H9 (cell line): ENCODE measurements at regions not wholly inside any gene's neighbourhood (a gene's known extent, or its start where the extent isn't known, plus 50 kb on each side); places are given as distances from the start of the nearest gene placed in this dataset.
A peak's percentile ranks its signal among the peaks of the same experiment; 100 is the strongest.

Source experiments
- DNase-seq: peaks from one replicate; pipeline ENCODE4 v3.0.0-alpha.2; 2017
- H2AFZ ChIP-seq: one replicate; pipeline ENCODE4 v1.6.1; 2013; ENCODE audit warnings: mild to moderate bottlenecking, low read length, control low read depth, moderate library complexity
- H2AK5ac ChIP-seq: 2 replicates; pipeline ENCODE4 v1.6.1; 2013; ENCODE audit warnings: low read length, control low read depth, mixed read lengths; ENCODE audit not compliant: insufficient read length
- H2BK120ac ChIP-seq: one replicate; pipeline ENCODE4 v1.6.1; 2013; ENCODE audit warnings: low read depth, mild to moderate bottlenecking, low read length, control low read depth, inconsistent platforms; ENCODE audit not compliant: poor library complexity, severe bottlenecking
- H2BK12ac ChIP-seq: 2 replicates; pipeline ENCODE4 v1.6.1; 2013; ENCODE audit warnings: low read length, control low read depth, mixed read lengths, low read depth; ENCODE audit not compliant: insufficient read length
- H2BK15ac ChIP-seq: 2 replicates; pipeline ENCODE4 v1.6.1; 2013; ENCODE audit warnings: low read depth, low read length, control low read depth
- H2BK20ac ChIP-seq: one replicate; pipeline ENCODE4 v1.6.1; 2013; ENCODE audit warnings: low read depth, mild to moderate bottlenecking, low read length, control low read depth, inconsistent platforms; ENCODE audit not compliant: poor library complexity, severe bottlenecking
- H2BK5ac ChIP-seq: 2 replicates; pipeline ENCODE4 v1.6.1; 2013; ENCODE audit warnings: low read length, control low read depth, mixed read lengths; ENCODE audit not compliant: insufficient read length
- H3K14ac ChIP-seq: 2 replicates; pipeline ENCODE4 v1.6.1; 2013; ENCODE audit warnings: low read length, control low read depth; ENCODE audit not compliant: insufficient read depth
- H3K18ac ChIP-seq: 2 replicates; pipeline ENCODE4 v1.6.1; 2013; ENCODE audit warnings: low read depth, mild to moderate bottlenecking, mixed read lengths, low read length, control low read depth; ENCODE audit not compliant: insufficient read length
- H3K23ac ChIP-seq: 2 replicates; pipeline ENCODE4 v1.6.1; 2013; ENCODE audit warnings: low read length, control low read depth, mixed read lengths, low read depth; ENCODE audit not compliant: insufficient read length
- H3K23me2 ChIP-seq: 2 replicates; pipeline ENCODE4 v1.6.1; 2013; ENCODE audit warnings: low read depth, mild to moderate bottlenecking, mixed read lengths, low read length, control low read depth; ENCODE audit not compliant: insufficient read length, poor library complexity, severe bottlenecking
- H3K27ac ChIP-seq: 2 replicates; pipeline ENCODE4 v1.5.1; 2013; ENCODE audit warnings: low read length, control low read depth, mixed read lengths, low read depth; ENCODE audit not compliant: insufficient read length
- H3K27me3 ChIP-seq: 2 replicates; pipeline ENCODE4 v1.6.1; 2013; ENCODE audit warnings: low read length, control low read depth, inconsistent platforms; ENCODE audit not compliant: insufficient read depth
- H3K4ac ChIP-seq: 2 replicates; pipeline ENCODE4 v1.6.1; 2013; ENCODE audit warnings: low read depth, mild to moderate bottlenecking, control low read depth, inconsistent platforms, low read length, moderate library complexity
- H3K4me1 ChIP-seq: 2 replicates; pipeline ENCODE4 v1.6.1; 2013; ENCODE audit warnings: low read length, control low read depth, inconsistent platforms; ENCODE audit not compliant: insufficient read depth
- H3K4me2 ChIP-seq: 2 replicates; pipeline ENCODE4 v1.6.1; 2013; ENCODE audit warnings: low read length, control low read depth, mixed read lengths; ENCODE audit not compliant: insufficient read length, insufficient read depth
- H3K56ac ChIP-seq: 2 replicates; pipeline ENCODE4 v1.6.1; 2013; ENCODE audit warnings: low read depth, mild to moderate bottlenecking, mixed read lengths, low read length, control low read depth; ENCODE audit not compliant: insufficient read length
- H3K79me1 ChIP-seq: 2 replicates; pipeline ENCODE4 v1.6.1; 2013; ENCODE audit warnings: low read depth, mild to moderate bottlenecking, moderate library complexity, low read length, control low read depth, inconsistent platforms; ENCODE audit not compliant: insufficient read depth, poor library complexity, severe bottlenecking
- H3K79me2 ChIP-seq: 2 replicates; pipeline ENCODE4 v1.6.1; 2013; ENCODE audit warnings: low read length, control low read depth, inconsistent platforms; ENCODE audit not compliant: insufficient read depth
- H3K9ac ChIP-seq: 2 replicates; pipeline ENCODE4 v1.6.1; 2013; ENCODE audit warnings: low read length, control low read depth, mixed read lengths; ENCODE audit not compliant: insufficient read length; ENCODE audit errors: extremely low read depth
- H3K9me3 ChIP-seq: one replicate; pipeline ENCODE4 v1.6.1; 2013; ENCODE audit warnings: low read depth, low read length, inconsistent platforms; ENCODE audit not compliant: control insufficient read depth
- H3T11ph ChIP-seq: one replicate; pipeline ENCODE4 v1.6.1; 2013; ENCODE audit warnings: mild to moderate bottlenecking, low read length, control low read depth, inconsistent platforms
- H4K20me1 ChIP-seq: one replicate; pipeline ENCODE4 v1.6.1; 2013; ENCODE audit not compliant: control insufficient read depth, insufficient read length, insufficient read depth
- H4K5ac ChIP-seq: 2 replicates; pipeline ENCODE4 v1.6.1; 2013; ENCODE audit warnings: low read depth, mild to moderate bottlenecking, mixed read lengths, low read length, control low read depth; ENCODE audit not compliant: insufficient read length
- H4K8ac ChIP-seq: replicated peaks from 2 replicates; pipeline ENCODE4 v1.6.1; 2013; ENCODE audit warnings: low read length, control low read depth, mixed read lengths, low read depth; ENCODE audit not compliant: insufficient read length
- H4K91ac ChIP-seq: 2 replicates; pipeline ENCODE4 v1.6.1; 2013; ENCODE audit warnings: low read depth, mild to moderate bottlenecking, moderate library complexity, mixed read lengths, low read length, control low read depth; ENCODE audit not compliant: insufficient read length
- H3K27ac Mint-ChIP-seq, 3 experiments: 2 replicates in 2 of 3; 3 replicates in 1 of 3; pipeline ENCODE4 v1.8.0; 2020 to 2021; ENCODE audit warnings: mixed read lengths in 3 of 3, mild to moderate bottlenecking in 1 of 3, moderate library complexity in 1 of 3
- H3K27me3 Mint-ChIP-seq: 2 replicates; pipeline ENCODE4 v1.8.0; 2021; ENCODE audit warnings: low read depth, mild to moderate bottlenecking, moderate library complexity, mixed read lengths
- H3K36me3 Mint-ChIP-seq, 3 experiments: 2 replicates in 2 of 3; 3 replicates in 1 of 3; pipeline ENCODE4 v1.8.0; 2020 to 2021; ENCODE audit warnings: low read depth in 3 of 3, mixed read lengths in 3 of 3; ENCODE audit not compliant: insufficient read depth in 1 of 3
- H3K4me1 Mint-ChIP-seq, 2 experiments: 2 replicates each; pipeline ENCODE4 v1.8.0; 2020; ENCODE audit warnings: mixed read lengths in 2 of 2
- H3K4me3 Mint-ChIP-seq, 2 experiments: 2 replicates in 1 of 2; 3 replicates in 1 of 2; pipeline ENCODE4 v1.8.0; 2020 to 2021; ENCODE audit warnings: mild to moderate bottlenecking in 2 of 2, mixed read lengths in 2 of 2, moderate library complexity in 1 of 2
- H3K9me3 Mint-ChIP-seq, 2 experiments: 2 replicates in 1 of 2; 3 replicates in 1 of 2; pipeline ENCODE4 v1.8.0; 2020; ENCODE audit warnings: mild to moderate bottlenecking in 2 of 2, mixed read lengths in 2 of 2, moderate library complexity in 1 of 2
- CTCF ChIP-seq: fragments of 200-600 bp; sonication (generic); conservative IDR thresholded peaks from 3 replicates; pipeline ENCODE4 v1.8.0; 2021; ENCODE audit warnings: antibody characterized with exemption, mild to moderate bottlenecking
- WGBS: extraction: QIAGEN DNeasy Blood & Tissue Kit; methylation state at CpG from one replicate; pipeline ENCODE4 v1.1.7; 2013; ENCODE audit warnings: missing lambda C conversion rate, low lambda C conversion rate, mixed read lengths; ENCODE audit not compliant: insufficient read length; ENCODE audit errors: extremely low coverage; 5-methylcytosine and 5-hydroxymethylcytosine counted together

DNA sequence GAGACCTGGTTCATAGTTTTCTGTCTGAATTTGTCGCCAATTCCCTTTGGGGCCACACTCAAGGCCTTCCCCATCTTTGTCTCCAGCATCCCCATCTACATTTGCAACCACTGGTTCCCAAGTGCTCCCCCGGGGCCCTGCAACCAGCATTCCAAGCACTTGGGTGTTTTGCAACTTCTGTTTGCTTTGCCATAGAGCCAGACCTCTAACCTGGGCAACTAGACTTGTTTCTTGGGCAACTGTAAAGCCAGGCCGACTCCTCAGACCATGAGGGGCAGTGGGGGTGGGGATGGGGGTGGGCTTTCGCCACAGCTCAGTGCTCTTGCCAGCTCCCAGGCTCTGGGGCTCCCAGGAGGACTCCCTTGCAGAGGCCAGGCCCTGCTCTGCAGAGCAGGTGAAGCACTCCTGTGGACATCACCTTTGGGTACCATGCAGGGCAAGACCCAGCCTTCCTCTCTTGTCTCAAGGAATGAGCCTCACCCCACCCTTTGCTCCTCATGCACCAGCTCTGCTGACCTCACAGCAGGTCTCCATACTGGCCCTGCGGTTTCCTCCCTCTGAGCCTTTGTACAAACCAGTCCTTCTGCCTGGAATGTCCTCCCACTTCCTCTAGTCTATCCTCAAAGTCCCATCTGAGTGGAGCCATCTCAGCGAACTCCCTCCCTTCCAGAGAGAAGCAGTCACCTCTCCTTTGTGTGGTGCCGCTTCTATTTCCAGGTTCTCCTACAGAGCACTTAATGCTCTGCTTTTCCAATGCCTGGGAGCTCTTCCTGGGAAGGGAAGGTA is 126.7 kb upstream of the MYCN start:
- peaks cover 3% of the 10 kb centered on the region for H3K27me3 Mint-ChIP-seq
- H4K91ac ChIP-seq = no peak overlapping the region
- H3K9me3 Mint-ChIP-seq = no peaks in the 10 kb centered on the region; a peak in 1 of 5 replicates
- no peak overlapping the region for H2BK12ac ChIP-seq
- no peak overlapping the region for H3K14ac ChIP-seq
- H3K27ac Mint-ChIP-seq = peak overlapping the region in 1 of 3 experiments; percentile 53; a peak in 2 of 7 replicates
- H2BK15ac ChIP-seq = no peak overlapping the region
- H2AK5ac ChIP-seq = no peak overlapping the region
- no peak overlapping the region for H2BK20ac ChIP-seq
- no peaks in the 10 kb centered on the region for H3K27me3 ChIP-seq
- no peaks in the 10 kb centered on the region for H3K79me2 ChIP-seq
- H3K18ac ChIP-seq = no peak overlapping the region
- no peaks in the 10 kb centered on the region for H4K20me1 ChIP-seq
- no peaks in the 10 kb centered on the region; a peak in 1 of 7 replicates for H3K36me3 Mint-ChIP-seq
- H3K4me3 Mint-ChIP-seq = no peak overlapping the region
- DNase-seq = no peak
- H3T11ph ChIP-seq = no peak overlapping the region
- no peak overlapping the region for H4K5ac ChIP-seq
- H3K4me1 ChIP-seq = peaks cover 10% of the 10 kb centered on the region; the same call in 1 of the 2 replicates
- no peak overlapping the region for H2BK120ac ChIP-seq
- no CpG with 5 or more reads among the region's 7 CpGs for WGBS
- no peak overlapping the region for H3K23ac ChIP-seq
- no peaks in the 10 kb centered on the region for H3K79me1 ChIP-seq
- H3K4me2 ChIP-seq = no peak overlapping the region
- no peak overlapping the region for H3K9ac ChIP-seq
- H3K27ac ChIP-seq = no peak overlapping the region
- no peak for TF ChIP-seq CTCF
- H3K9me3 ChIP-seq = no peaks in the 10 kb centered on the region
- H3K56ac ChIP-seq = no peak overlapping the region
- no peak overlapping the region for H2AFZ ChIP-seq
- no peaks in the 10 kb centered on the region for H3K23me2 ChIP-seq
- H3K4ac ChIP-seq = no peak overlapping the region
- H4K8ac ChIP-seq = no peak overlapping the region
- H3K4me1 Mint-ChIP-seq = peaks cover 42 to 55% of the 10 kb centered on the region in 2 experiments
- H2BK5ac ChIP-seq = no peak overlapping the region
